Natural killer cell (primary cell): ENCODE measurements at regions not wholly inside any gene's neighbourhood (a gene's known extent, or its start where the extent isn't known, plus 50 kb on each side); places are given as distances from the start of the nearest gene placed in this dataset.

Experiments
- ATAC-seq, 3 donors: fragments of 150-1000 bp in 2 of 3; fragments of 200-7000 bp in 1 of 3; cut with Tn5 transposase; 1 replicate in 1 of 3; 2 replicates in 2 of 3; pipeline ENCODE4 v1.10.0; 2021; ENCODE audit warnings: mild to moderate bottlenecking in 2 of 3, moderate library complexity in 2 of 3
- DNase-seq, 2 donors: peaks; one replicate each; pipeline versions ENCODE4 v3.0.0 to v3.0.0-alpha.2; 2013 to 2021; ENCODE audit warnings: mixed read lengths in 1 of 2
- H3K27ac ChIP-seq: one replicate; pipeline ENCODE4 v1.5.1; 2013; ENCODE audit warnings: mild to moderate bottlenecking, low read length
- H3K27me3 ChIP-seq: one replicate; pipeline ENCODE4 v1.6.1; 2013; ENCODE audit warnings: low read length; ENCODE audit not compliant: control insufficient read depth, insufficient read depth
- H3K36me3 ChIP-seq: one replicate; pipeline ENCODE4 v1.6.1; 2013; ENCODE audit warnings: low read length; ENCODE audit not compliant: control insufficient read depth, insufficient read depth
- H3K4me1 ChIP-seq: one replicate; pipeline ENCODE4 v1.6.1; 2013; ENCODE audit warnings: low read length; ENCODE audit not compliant: control insufficient read depth, insufficient read depth
- H3K4me3 ChIP-seq: one replicate; pipeline ENCODE4 v1.5.1; 2013; ENCODE audit warnings: low read length
- H3K9me3 ChIP-seq: one replicate; pipeline ENCODE4 v1.6.1; 2013; ENCODE audit warnings: low read length; ENCODE audit not compliant: control insufficient read depth, insufficient read depth
- H3K27ac Mint-ChIP-seq, 2 donors: one replicate each; pipeline ENCODE4 v1.8.0; 2022; ENCODE audit warnings: mild to moderate bottlenecking in 2 of 2, mixed read lengths in 2 of 2, moderate library complexity in 1 of 2
- H3K27me3 Mint-ChIP-seq, 2 donors: one replicate each; pipeline ENCODE4 v1.8.0; 2022; ENCODE audit warnings: low read depth in 2 of 2, mixed read lengths in 2 of 2
- H3K36me3 Mint-ChIP-seq: one replicate; pipeline ENCODE4 v1.8.0; 2022; ENCODE audit warnings: mixed read lengths
- H3K4me1 Mint-ChIP-seq, 2 donors: one replicate each; pipeline ENCODE4 v1.8.0; 2022; ENCODE audit warnings: mixed read lengths in 2 of 2
- H3K4me3 Mint-ChIP-seq: one replicate; pipeline ENCODE4 v1.8.0; 2022; ENCODE audit warnings: mild to moderate bottlenecking, moderate library complexity, mixed read lengths
- H3K9me3 Mint-ChIP-seq, 2 donors: one replicate each; pipeline ENCODE4 v1.8.0; 2022; ENCODE audit warnings: mixed read lengths in 2 of 2
- WGBS: methylation state at CpG from one replicate; pipeline ENCODE4 v1.1.7; 2013; ENCODE audit warnings: missing lambda C conversion rate; ENCODE audit not compliant: insufficient coverage; 5-methylcytosine and 5-hydroxymethylcytosine counted together
- intact Hi-C: fragments of 100-400 bp; cut with micrococcal nuclease; formaldehyde crosslinking; loops from one replicate; pipeline ENCODE4 v1.14.2; 2022
- TF ChIP-seq, protein P1 (sequence below): fragments of 200-600 bp; IDR thresholded peaks from one replicate; pipeline ENCODE4 v1.8.0; 2022; ENCODE audit warnings: antibody characterized with exemption

DNA sequence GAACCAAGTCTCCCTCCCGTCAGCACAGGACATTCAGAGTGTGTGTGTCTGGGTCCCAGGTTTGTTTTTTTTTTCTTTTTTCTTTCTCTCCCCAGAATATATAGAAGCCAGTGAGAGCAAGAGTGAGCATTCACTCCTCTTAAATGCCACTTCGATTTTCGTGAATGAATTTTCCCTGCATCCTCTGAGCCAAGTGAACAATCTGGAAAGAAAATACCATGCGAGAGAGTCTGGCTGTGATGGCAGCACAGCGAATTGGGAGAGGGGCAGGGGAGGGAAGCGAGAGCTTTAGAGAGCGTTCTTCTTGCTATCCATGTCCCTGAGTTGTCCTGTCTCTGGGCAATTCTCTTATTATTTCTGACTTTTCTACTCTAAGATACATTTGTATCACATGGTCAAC lies 76.0 kb upstream of the RAB3GAP2 start:
- H3K9me3 ChIP-seq: no peaks in the 10 kb centered on the region
- no peaks in the 10 kb centered on the region for H3K9me3 Mint-ChIP-seq
- H3K4me1 Mint-ChIP-seq: no peaks in the 10 kb centered on the region
- H3K27me3 Mint-ChIP-seq: peaks cover 15 to 21% of the 10 kb centered on the region in 2 donors
- no peaks in the 10 kb centered on the region for H3K4me1 ChIP-seq
- H3K4me3 Mint-ChIP-seq: no peak overlapping the region
- 82% methylated on average over 7 of the region's 7 CpGs for WGBS
- H3K36me3 Mint-ChIP-seq: no peaks in the 10 kb centered on the region
- H3K27ac ChIP-seq: no peak overlapping the region
- intact Hi-C loops: no loop called here
- no peak for ATAC-seq
- TF ChIP-seq, protein P1, sequence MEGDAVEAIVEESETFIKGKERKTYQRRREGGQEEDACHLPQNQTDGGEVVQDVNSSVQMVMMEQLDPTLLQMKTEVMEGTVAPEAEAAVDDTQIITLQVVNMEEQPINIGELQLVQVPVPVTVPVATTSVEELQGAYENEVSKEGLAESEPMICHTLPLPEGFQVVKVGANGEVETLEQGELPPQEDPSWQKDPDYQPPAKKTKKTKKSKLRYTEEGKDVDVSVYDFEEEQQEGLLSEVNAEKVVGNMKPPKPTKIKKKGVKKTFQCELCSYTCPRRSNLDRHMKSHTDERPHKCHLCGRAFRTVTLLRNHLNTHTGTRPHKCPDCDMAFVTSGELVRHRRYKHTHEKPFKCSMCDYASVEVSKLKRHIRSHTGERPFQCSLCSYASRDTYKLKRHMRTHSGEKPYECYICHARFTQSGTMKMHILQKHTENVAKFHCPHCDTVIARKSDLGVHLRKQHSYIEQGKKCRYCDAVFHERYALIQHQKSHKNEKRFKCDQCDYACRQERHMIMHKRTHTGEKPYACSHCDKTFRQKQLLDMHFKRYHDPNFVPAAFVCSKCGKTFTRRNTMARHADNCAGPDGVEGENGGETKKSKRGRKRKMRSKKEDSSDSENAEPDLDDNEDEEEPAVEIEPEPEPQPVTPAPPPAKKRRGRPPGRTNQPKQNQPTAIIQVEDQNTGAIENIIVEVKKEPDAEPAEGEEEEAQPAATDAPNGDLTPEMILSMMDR: no peak
- no peak overlapping the region for H3K27ac Mint-ChIP-seq
- no peaks in the 10 kb centered on the region for H3K27me3 ChIP-seq
- H3K36me3 ChIP-seq: no peaks in the 10 kb centered on the region
- no peak overlapping the region for H3K4me3 ChIP-seq
- DNase-seq: no peak

- peaks cover 12 to 21% of the 10 kb centered on the region in 2 donors for H3K27me3 Mint-ChIP-seq
Observed at GRCh38 chr1:220347654-220348175, 75.5 kb upstream of the RAB3GAP2 start.

GRCh38 chr1:220344745-220345144 lies 72.5 kb upstream of the RAB3GAP2 start:
- H3K9me3 ChIP-seq: no peaks in the 10 kb centered on the region
- H3K4me1 ChIP-seq: no peaks in the 10 kb centered on the region
- H3K36me3 Mint-ChIP-seq: no peaks in the 10 kb centered on the region
- H3K36me3 ChIP-seq: no peaks in the 10 kb centered on the region
- DNase-seq: no peak
- H3K4me3 Mint-ChIP-seq: no peak overlapping the region
- TF ChIP-seq, protein P1: no peak
- H3K4me3 ChIP-seq: no peak overlapping the region
- H3K27me3 ChIP-seq: no peaks in the 10 kb centered on the region
- WGBS: 100% methylated on average over 1 of the region's 3 CpGs
- H3K27ac ChIP-seq: no peak overlapping the region
- no peaks in the 10 kb centered on the region for H3K4me1 Mint-ChIP-seq
- intact Hi-C loops: no loop called here
- peaks cover 3 to 15% of the 10 kb centered on the region in 2 donors for H3K27me3 Mint-ChIP-seq
- H3K27ac Mint-ChIP-seq: no peak overlapping the region
- H3K9me3 Mint-ChIP-seq: no peaks in the 10 kb centered on the region
- no peak for ATAC-seq

More at GRCh38 chr1:220347654-220348175, 75.5 kb upstream of the RAB3GAP2 start:
- H3K27ac Mint-ChIP-seq: no peak overlapping the region
- Histone ChIP-seq H3K27me3 (no peaks in the 10 kb centered on the region), H3K9me3 (no peaks in the 10 kb centered on the region), H3K27ac (no peak overlapping the region), H3K4me3 (no peak overlapping the region), H3K4me1 (no peaks in the 10 kb centered on the region), H3K36me3 (no peaks in the 10 kb centered on the region)
- TF ChIP-seq, protein P1: no peak
- 78% methylated on average over 8 of the region's 8 CpGs for WGBS
- no peak for DNase-seq
- no peak for ATAC-seq
- H3K4me3 Mint-ChIP-seq: no peak overlapping the region
- intact Hi-C loops: no loop called here
- H3K4me1 Mint-ChIP-seq: no peaks in the 10 kb centered on the region
- H3K9me3 Mint-ChIP-seq: no peaks in the 10 kb centered on the region
- no peaks in the 10 kb centered on the region for H3K36me3 Mint-ChIP-seq

DNA sequence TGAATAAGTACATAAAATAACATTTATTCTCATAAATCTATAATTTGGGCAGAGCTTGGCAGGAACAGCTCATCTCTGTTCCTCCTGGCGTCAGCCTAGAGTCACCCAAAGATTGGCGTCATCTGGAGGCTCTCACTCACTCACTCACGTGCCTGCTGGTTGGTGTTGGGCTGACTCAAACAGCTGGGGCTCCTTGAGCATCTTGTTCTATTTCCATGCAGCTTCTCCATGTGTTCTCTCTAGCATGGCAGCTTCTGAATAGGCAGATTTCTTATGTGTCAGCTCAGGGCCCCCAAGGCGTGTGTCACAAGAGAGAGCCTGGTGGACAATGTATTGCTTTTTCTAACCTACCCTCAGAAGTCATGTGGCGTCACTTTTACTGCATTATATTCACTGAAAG lies 70.6 kb upstream of the RAB3GAP2 start:
- Mint-ChIP-seq H3K4me3 (no peak overlapping the region), H3K27me3 (peaks cover 3 to 15% of the 10 kb centered on the region in 2 donors), H3K27ac (no peak overlapping the region), H3K36me3 (no peaks in the 10 kb centered on the region), H3K4me1 (no peaks in the 10 kb centered on the region), H3K9me3 (no peaks in the 10 kb centered on the region)
- Histone ChIP-seq H3K27me3 (no peaks in the 10 kb centered on the region), H3K27ac (no peak overlapping the region), H3K36me3 (no peaks in the 10 kb centered on the region), H3K9me3 (no peaks in the 10 kb centered on the region), H3K4me3 (no peak overlapping the region), H3K4me1 (no peaks in the 10 kb centered on the region)
- TF ChIP-seq, protein P1: no peak
- WGBS: 89% methylated on average over 4 of the region's 5 CpGs
- no peak for ATAC-seq
- DNase-seq: no peak
- intact Hi-C loops: no loop called here
